GM19023 (cell line): ENCODE measurements at regions not wholly inside any gene's neighbourhood (a gene's known extent, or its start where the extent isn't known, plus 50 kb on each side); places are given as distances from the start of the nearest gene placed in this dataset.

ENCODE experiments used
- ATAC-seq: cut with Tn5 transposase; IDR thresholded peaks from one replicate; pipeline ENCODE4 v1.9.1; 2021; ENCODE audit warnings: mild to moderate bottlenecking, moderate library complexity; ENCODE audit not compliant: unreplicated experiment

GRCh38 chr11:45366619-45367190 is 80.6 kb upstream of the SYT13 start:
- ATAC-seq: no peak

- ATAC-seq: no peak
Observed at GRCh38 chr11:45365961-45366618, 79.9 kb upstream of the SYT13 start.

- ATAC-seq: no peak
Observed at GRCh38 chr11:45362636-45363035, 76.5 kb upstream of the SYT13 start.

- ATAC-seq: no peak
Observed at GRCh38 chr11:45361551-45361950, 75.4 kb upstream of the SYT13 start.

- ATAC-seq: no peak
Observed at GRCh38 chr11:45355706-45356041, 69.5 kb upstream of the SYT13 start.

- peak; percentile 96 for ATAC-seq
Observed at GRCh38 chr11:45354976-45355705, 69.0 kb upstream of the SYT13 start.

- no peak for ATAC-seq
Observed at GRCh38 chr11:45348729-45349128, 62.6 kb upstream of the SYT13 start.

GRCh38 chr11:45347348-45348082 is 61.4 kb upstream of the SYT13 start:
- no peak for ATAC-seq

- ATAC-seq: no peak
Observed at GRCh38 chr11:45345491-45345890, 59.4 kb upstream of the SYT13 start.

- no peak for ATAC-seq
Observed at GRCh38 chr11:45344028-45344427, 57.9 kb upstream of the SYT13 start.

GRCh38 chr11:45343444-45343843 is 57.3 kb upstream of the SYT13 start:
- no peak for ATAC-seq

GRCh38 chr11:45341372-45341771 is 55.2 kb upstream of the SYT13 start:
- no peak for ATAC-seq

GRCh38 chr11:45339729-45340519 is 53.8 kb upstream of the SYT13 start:
- peak; percentile 91 for ATAC-seq

GRCh38 chr11:45337583-45338360 is 51.6 kb upstream of the SYT13 start:
- ATAC-seq: no peak

GRCh38 chr11:45336136-45336535 is 50.0 kb upstream of the SYT13 start:
- ATAC-seq: no peak
